WTC11 (cell line): ENCODE measurements at regions not wholly inside any gene's neighbourhood (a gene's known extent, or its start where the extent isn't known, plus 50 kb on each side); places are given as distances from the start of the nearest gene placed in this dataset.

Source experiments
- ATF3 ChIP-seq: sonication (generic); formaldehyde crosslinking; conservative IDR thresholded peaks from 2 replicates; pipeline ENCODE4 v1.8.1; 2022; ENCODE audit warnings: mild to moderate bottlenecking, missing genetic modification reagents
- CBFB ChIP-seq: sonication (generic); formaldehyde crosslinking; IDR thresholded peaks from 2 replicates; pipeline ENCODE4 v1.8.1; 2022; ENCODE audit warnings: mild to moderate bottlenecking, low read depth, missing genetic modification reagents
- CTCF ChIP-seq: fragments of 200-600 bp; IDR thresholded peaks from 2 replicates; pipeline ENCODE4 v1.8.0; 2022; ENCODE audit warnings: antibody characterized with exemption
- FOXJ3 ChIP-seq: sonication (generic); formaldehyde crosslinking; IDR thresholded peaks from 2 replicates; pipeline ENCODE4 v1.9.0; 2021; ENCODE audit warnings: missing genetic modification reagents, mild to moderate bottlenecking, borderline replicate concordance
- FOXP1 ChIP-seq: sonication (generic); formaldehyde crosslinking; IDR thresholded peaks from 2 replicates; pipeline ENCODE4 v1.8.0; 2022; ENCODE audit warnings: missing genetic modification reagents, mild to moderate bottlenecking, moderate library complexity, borderline replicate concordance
- GTF2I ChIP-seq: fragments of 250-450 bp; sonication (Bioruptor Pico); conservative IDR thresholded peaks from 2 replicates; pipeline ENCODE4 v1.4.0; 2021; ENCODE audit warnings: mild to moderate bottlenecking
- IRF2 ChIP-seq: sonication (generic); formaldehyde crosslinking; IDR thresholded peaks from 2 replicates; pipeline ENCODE4 v1.8.0; 2022; ENCODE audit warnings: low read depth, missing genetic modification reagents, borderline replicate concordance
- JUN ChIP-seq: sonication (generic); formaldehyde crosslinking; IDR thresholded peaks from 2 replicates; pipeline ENCODE4 v1.8.0; 2023; ENCODE audit warnings: mild to moderate bottlenecking, missing genetic modification reagents
- NR2C2 ChIP-seq: sonication (generic); formaldehyde crosslinking; IDR thresholded peaks from 2 replicates; pipeline ENCODE4 v1.8.0; 2022; ENCODE audit warnings: mild to moderate bottlenecking, missing genetic modification reagents
- TEAD4 ChIP-seq: sonication (generic); formaldehyde crosslinking; IDR thresholded peaks from 2 replicates; pipeline ENCODE4 v1.8.0; 2022; ENCODE audit warnings: mild to moderate bottlenecking, missing genetic modification reagents
- ZBTB21 ChIP-seq: sonication (generic); formaldehyde crosslinking; IDR thresholded peaks from 2 replicates; pipeline ENCODE4 v1.8.1; 2023; ENCODE audit warnings: mild to moderate bottlenecking, missing genetic modification reagents, borderline replicate concordance
- TF ChIP-seq, protein P1 (sequence below): sonication (generic); formaldehyde crosslinking; IDR thresholded peaks from 2 replicates; pipeline ENCODE4 v1.8.1; 2023; ENCODE audit warnings: mild to moderate bottlenecking, missing genetic modification reagents
- TF ChIP-seq, protein P2 (sequence below): fragments of 250-450 bp; sonication (Bioruptor Pico); conservative IDR thresholded peaks from 2 replicates; pipeline ENCODE4 v1.9.0; 2021; ENCODE audit warnings: mild to moderate bottlenecking

DNA sequence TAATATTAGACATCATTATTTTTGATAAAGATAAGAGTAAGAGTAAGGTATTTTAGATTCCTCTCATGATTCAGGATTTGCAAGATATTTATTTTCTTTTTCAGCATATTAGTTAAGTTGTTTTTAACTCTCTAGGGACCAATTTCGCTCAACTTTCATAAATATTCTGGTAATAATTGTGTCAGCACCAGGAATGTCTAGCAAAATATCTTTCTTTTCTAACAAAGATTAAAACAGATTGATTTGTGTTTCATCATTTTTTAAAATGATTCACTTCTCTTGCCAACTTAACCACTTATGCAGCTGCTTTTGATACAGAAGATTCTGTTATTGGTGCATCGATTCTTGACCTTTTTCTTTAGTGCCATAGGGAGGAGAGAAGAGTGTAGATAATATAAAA is 172.8 kb upstream of the PTGFR start:
- no peak for TF ChIP-seq JUN
- TF ChIP-seq, protein P1, sequence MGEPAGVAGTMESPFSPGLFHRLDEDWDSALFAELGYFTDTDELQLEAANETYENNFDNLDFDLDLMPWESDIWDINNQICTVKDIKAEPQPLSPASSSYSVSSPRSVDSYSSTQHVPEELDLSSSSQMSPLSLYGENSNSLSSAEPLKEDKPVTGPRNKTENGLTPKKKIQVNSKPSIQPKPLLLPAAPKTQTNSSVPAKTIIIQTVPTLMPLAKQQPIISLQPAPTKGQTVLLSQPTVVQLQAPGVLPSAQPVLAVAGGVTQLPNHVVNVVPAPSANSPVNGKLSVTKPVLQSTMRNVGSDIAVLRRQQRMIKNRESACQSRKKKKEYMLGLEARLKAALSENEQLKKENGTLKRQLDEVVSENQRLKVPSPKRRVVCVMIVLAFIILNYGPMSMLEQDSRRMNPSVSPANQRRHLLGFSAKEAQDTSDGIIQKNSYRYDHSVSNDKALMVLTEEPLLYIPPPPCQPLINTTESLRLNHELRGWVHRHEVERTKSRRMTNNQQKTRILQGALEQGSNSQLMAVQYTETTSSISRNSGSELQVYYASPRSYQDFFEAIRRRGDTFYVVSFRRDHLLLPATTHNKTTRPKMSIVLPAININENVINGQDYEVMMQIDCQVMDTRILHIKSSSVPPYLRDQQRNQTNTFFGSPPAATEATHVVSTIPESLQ (CRISPR knock-in tag), result no peak
- no peak for TF ChIP-seq CBFB (CRISPR knock-in tag)
- no peak for TF ChIP-seq ZBTB21 (CRISPR knock-in tag)
- no peak for TF ChIP-seq CTCF
- TF ChIP-seq, protein P2, sequence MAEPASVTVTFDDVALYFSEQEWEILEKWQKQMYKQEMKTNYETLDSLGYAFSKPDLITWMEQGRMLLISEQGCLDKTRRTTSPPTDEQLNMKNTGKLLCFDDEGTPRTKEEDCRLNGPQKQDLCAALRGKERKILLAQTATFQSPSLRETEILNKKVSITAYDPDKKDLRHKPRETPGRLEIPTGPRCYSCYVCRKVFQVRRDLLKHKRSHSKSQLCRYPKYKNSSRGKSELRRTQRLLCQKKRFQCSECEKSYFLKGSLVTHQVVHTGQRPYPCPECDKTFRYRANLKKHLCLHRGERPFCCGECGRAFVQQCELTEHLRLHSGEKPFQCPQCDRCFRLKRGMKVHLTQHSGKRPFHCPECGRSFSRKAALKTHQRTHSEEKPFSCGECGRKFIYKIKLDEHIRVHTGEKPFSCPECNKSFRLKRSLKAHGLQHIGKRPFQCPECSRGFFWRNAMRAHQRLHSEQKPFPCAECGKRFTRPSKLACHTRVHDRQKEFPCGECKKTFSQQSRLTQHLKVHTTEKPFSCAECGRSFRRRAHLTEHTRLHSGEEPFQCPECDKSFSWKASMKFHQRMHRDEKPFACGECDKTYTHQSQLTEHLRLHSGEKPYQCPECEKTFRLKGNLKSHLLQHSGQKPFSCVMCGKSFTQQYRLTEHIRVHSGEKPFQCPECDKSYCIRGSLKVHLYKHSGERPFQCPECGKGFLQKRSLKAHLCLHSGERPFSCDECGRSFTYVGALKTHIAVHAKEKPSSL (CRISPR knock-in tag), result no peak
- TF ChIP-seq NR2C2 (CRISPR knock-in tag), result no peak
- TF ChIP-seq FOXP1 (CRISPR knock-in tag), result no peak
- TF ChIP-seq FOXJ3 (CRISPR knock-in tag), result no peak
- no peak for TF ChIP-seq IRF2 (CRISPR knock-in tag)
- no peak for TF ChIP-seq GTF2I (CRISPR knock-in tag)
- TF ChIP-seq TEAD4 (CRISPR knock-in tag), result no peak
- TF ChIP-seq ATF3 (CRISPR knock-in tag), result no peak
